HK-2 (cell line): ENCODE measurements at regions not wholly inside any gene's neighbourhood (a gene's known extent, or its start where the extent isn't known, plus 50 kb on each side); places are given as distances from the start of the nearest gene placed in this dataset.
A peak's percentile ranks its signal among the peaks of the same experiment; 100 is the strongest.
"Not testable (repeated sequence)": the region's sequence is repeated elsewhere in the genome, so short reads cannot be mapped to it uniquely, and the experiment has no call there.

Source experiments
- DNase-seq: peaks from one replicate; pipeline ENCODE4 v3.0.0-alpha.2; 2018; ENCODE audit not compliant: unreplicated experiment

- no peak for DNase-seq
Observed at GRCh38 chr7:46301677-46302076, 380.6 kb upstream of the IGFBP3 start.

- DNase-seq: no peak
Observed at GRCh38 chr7:46297515-46297914, 376.4 kb upstream of the IGFBP3 start.

DNA sequence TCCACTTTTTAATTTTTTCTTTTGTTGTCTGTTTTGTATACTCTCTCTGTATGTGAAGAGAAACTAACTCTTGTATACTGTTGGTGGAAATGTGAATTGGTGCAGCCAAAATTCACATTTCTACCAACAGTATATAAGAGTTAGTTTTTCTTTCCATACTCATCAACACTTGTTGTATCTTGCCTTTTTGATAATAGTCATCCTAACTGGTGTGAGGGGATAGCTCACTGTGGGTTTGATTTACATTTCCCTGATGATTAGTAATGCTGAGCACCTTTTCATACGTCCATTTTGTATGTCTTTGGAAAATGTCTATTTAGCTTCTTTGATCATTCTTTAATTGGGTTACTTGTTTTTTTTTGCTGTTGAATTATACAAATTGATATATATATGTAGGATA lies 375.5 kb upstream of the IGFBP3 start:
- no peak for DNase-seq

GRCh38 chr7:46294381-46294780 lies 373.3 kb upstream of the IGFBP3 start:
- no peak for DNase-seq

DNA sequence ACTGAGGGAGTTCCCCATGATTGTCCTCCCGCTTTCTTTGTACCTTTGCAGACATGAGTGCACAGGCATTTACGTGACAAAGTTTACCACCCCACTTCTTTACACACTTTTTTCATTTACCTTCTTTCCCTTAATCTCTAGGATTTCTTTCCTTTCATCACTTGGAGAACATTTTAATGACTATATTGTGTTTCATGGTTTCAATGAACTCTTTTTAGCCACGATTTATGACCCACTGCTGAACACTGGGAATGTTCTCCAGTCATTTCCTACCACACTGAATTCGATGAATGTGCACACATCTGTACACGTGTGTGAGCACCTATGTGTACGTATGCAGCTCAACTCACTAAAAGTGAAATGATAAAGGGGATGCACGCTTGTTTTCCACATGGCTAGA lies 371.7 kb upstream of the IGFBP3 start:
- DNase-seq: no peak

DNA sequence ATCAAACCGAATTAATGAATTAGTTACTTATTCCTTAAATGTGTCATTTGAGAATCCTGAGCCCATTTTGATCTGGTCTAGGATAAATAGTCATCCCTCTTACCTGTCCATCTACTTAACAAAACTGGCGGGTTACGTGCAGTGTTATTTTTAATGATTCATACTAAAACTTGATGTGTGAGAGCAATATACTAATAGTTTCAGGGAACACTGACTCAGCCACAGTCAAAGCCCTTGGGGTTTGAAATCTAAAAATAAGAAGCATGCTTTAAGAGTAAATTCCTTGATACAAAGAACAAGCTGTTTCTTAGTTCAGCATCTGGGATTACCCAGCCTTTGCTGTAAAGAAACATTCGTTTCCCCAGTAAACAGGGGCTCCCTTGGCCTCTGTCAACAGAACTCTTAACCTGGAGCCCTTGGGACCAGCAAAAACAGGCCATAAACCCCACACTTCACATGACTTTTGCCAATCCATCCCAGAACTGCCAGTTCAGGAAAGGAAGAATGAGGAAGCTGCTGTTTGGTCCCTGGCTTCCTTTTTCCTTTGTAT lies 370.6 kb upstream of the IGFBP3 start:
- DNase-seq: no peak

- DNase-seq: peak; percentile 43
Observed at GRCh38 chr7:46291050-46291438, 370.0 kb upstream of the IGFBP3 start.

GRCh38 chr7:46290374-46291049 lies 369.4 kb upstream of the IGFBP3 start:
- DNase-seq: no peak

- DNase-seq: no peak
Observed at GRCh38 chr7:46288861-46289260, 367.8 kb upstream of the IGFBP3 start.

DNA sequence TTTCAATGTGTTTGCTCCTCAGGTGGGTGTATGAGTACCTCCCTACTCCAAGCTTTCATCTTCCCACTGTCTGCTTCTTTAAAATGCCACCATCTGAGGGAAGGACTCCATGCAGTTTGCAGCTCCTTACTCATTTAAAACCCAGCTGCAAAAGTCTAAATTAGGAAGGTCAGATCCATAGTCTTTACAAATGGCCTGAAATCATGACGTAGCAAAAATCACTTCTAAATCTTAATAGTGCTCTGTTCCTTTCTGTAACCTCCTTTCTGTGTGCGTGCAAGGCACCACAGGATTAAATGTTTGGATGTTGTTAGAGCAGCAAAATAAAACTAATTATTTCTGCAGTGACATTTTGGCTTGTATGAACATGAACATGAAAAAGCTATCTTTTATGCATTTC lies 366.9 kb upstream of the IGFBP3 start:
- DNase-seq: no peak

DNA sequence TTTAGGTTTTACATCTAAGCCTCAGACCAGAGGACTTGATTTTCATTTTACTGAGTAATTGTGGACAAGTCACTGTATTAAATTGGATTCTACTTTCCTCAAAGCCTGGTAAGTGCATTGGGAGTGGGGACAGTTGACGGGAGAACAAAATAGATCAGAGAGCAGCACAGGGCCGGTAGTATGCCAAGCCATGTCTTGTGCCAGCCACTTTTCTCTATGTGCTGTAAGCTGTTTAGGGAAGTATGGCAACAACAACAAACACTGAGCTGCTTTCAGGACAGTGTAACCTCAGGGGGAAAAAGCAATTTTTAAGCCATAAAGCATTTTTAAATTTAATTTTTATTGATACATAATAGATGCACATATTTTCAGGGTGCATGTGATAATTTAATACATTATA lies 365.9 kb upstream of the IGFBP3 start:
- DNase-seq: no peak

DNA sequence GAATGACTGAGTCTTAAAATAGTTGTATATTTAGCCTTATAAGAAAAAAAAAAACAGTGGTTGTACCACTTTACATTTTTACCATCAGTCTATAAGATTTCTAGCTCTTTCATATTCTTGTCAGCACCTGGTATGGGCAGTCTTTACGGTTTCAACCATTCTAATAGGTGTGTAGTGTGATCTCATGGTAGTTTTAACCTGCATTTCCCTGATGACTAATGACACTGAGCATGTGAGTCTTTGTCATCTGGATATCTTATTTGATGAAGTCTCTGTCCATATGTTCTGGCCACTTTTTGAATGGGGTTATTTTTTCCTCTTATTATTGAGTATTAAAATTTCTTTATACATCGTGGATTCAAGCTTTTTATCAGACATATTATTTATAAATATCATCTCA lies 365.3 kb upstream of the IGFBP3 start:
- DNase-seq: no peak

DNA sequence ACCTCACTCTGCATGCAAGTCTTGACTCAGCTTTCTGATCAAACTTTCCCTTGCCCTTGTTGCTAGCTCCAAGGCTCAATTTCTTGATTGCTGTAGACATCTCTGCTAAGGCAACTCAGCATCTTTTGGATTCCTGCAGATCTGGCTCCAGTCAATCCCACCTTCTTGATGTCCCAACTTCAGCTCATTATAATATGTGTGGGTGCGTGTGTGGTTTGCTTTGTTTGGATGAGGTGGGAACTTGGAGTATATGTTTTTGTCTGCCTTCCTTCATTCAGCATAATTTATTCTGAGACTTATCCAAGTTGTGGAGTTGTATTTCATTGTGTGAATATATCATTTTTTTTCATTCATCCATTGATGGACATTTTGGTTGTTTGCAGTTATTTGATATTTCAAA lies 364.8 kb upstream of the IGFBP3 start:
- DNase-seq: no peak

DNA sequence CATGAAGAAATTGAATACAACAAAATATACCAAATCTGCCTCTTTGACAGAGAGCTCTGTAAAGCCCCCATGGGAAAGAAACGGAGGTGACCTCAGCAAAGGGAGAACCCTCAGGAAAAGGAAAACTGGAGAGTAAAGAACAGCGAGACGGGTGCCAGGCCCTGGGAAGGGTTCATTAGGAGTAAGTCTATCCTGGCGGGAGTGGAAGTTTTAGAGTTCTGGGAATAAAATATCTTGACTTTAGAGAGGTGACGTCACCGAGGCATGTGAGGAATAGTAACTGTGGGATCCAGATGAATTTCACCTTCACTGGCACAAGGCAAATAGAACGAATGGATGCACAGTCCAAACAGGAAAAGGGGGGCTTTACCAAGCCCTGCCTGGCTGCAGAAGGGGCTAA lies 362.8 kb upstream of the IGFBP3 start:
- DNase-seq: no peak

- DNase-seq: peak; percentile 30
Observed at GRCh38 chr7:46282155-46282554, 361.1 kb upstream of the IGFBP3 start.

DNA sequence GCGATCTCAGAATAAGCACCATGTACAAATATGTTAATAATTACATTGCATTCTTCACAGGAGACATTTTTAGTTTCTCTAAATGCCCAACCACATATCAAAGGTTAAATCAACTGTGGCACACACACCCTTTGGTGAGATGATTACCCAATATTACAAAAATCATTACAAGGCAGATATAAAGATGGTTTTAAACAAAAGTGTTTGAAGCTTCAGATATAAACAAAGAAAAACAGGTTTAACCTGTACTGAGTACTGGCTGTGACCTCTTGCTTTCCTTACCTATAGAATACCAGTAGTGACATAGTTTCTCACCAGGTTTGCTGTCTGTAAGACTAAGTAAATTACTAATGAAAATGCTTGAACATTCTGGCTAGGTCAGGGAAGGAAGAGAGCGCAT lies 360.0 kb upstream of the IGFBP3 start:
- DNase-seq: no peak

GRCh38 chr7:46279290-46279689 lies 358.2 kb upstream of the IGFBP3 start:
- peak; percentile 25 for DNase-seq

GRCh38 chr7:46264646-46265045 lies 343.6 kb upstream of the IGFBP3 start:
- DNase-seq: no peak

- DNase-seq: not testable (repeated sequence)
Observed at GRCh38 chr7:46261638-46262037, 340.6 kb upstream of the IGFBP3 start.

GRCh38 chr7:46259947-46260346 lies 338.9 kb upstream of the IGFBP3 start:
- no peak for DNase-seq

DNA sequence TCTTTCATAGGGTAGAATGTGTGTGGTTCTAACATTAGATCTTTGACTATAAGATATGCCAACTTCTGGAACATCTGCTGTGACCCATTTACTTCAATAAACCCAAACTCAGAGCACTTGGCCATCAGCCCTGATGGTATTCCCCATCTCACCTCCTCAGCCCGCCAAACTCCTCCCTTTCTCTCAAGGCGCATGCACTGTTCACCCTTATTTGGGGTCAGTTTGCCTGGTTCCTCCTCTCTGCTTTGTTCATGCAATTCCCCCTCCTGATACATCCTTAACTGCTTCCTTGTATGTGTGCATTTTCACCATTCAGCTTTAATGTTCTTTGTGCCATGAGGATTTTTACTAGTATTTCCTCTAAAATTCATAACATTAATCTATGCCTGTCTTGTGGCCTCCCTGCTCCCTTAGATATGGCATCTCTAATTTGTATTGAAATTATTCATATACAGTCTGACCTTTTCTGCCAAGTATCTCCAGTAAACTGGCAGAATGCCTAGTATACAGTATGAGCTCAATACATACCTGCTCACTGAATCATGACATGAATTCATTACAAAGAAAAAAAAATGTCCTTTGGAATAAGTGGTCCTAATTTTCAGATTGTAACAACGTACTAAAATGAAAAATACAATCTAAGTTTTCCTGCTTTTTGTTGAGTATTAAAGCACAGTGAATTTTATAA lies 336.8 kb upstream of the IGFBP3 start:
- no peak for DNase-seq

GRCh38 chr7:46256870-46257661 lies 336.0 kb upstream of the IGFBP3 start:
- DNase-seq: no peak

DNA sequence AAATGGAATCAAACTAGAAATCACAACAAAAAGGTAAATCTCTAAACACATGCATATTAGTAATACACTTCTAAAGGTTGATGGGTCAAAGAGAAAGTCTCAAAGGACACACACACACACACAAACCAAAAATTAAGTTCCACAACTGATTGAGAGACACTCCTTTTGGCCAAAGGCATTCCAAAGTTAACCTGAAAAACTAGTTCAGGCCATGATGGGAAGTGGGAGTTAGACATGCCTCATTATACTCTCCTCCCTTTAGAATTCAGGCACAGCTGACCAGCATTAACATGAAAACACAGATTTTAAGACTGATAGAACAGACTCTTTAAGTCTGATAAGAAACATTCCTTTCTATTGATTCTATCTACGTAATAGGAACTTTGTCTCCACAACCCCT lies 332.4 kb upstream of the IGFBP3 start:
- DNase-seq: no peak
